SH-SY5Y (cell line): ENCODE measurements at regions not wholly inside any gene's neighbourhood (a gene's known extent, or its start where the extent isn't known, plus 50 kb on each side); places are given as distances from the start of the nearest gene placed in this dataset.

Experiments used
- GATA2 ChIP-seq: IDR thresholded peaks from 2 replicates; pipeline ENCODE4 v1.6.1; 2011; ENCODE audit warnings: mild to moderate bottlenecking, low read depth, low read length
- GATA3 ChIP-seq: IDR thresholded peaks from 2 replicates; pipeline ENCODE4 v1.6.1; 2011; ENCODE audit warnings: low read depth, mild to moderate bottlenecking, low read length, moderate library complexity

DNA sequence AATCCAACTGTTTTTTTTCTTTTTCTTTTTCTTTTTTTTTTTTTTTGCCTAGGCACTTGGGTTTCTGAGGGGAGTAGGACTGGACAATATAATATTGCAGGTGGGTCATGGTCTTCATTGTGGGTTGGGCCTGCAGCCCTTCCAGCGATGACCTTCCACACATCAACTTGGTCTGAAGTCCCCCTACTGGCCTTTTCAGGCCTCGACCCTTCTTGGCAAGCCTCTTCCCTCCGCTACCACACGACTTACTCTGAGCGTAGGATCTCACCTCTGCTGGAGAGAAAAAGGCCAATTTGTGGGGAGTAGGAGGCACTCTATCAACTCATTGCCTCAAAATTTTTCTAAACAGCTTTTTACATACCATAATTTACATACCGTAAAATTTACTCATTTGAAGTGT is 51.1 kb upstream of the GRIK3 start:
- no peak for TF ChIP-seq GATA2
- no peak for TF ChIP-seq GATA3

DNA sequence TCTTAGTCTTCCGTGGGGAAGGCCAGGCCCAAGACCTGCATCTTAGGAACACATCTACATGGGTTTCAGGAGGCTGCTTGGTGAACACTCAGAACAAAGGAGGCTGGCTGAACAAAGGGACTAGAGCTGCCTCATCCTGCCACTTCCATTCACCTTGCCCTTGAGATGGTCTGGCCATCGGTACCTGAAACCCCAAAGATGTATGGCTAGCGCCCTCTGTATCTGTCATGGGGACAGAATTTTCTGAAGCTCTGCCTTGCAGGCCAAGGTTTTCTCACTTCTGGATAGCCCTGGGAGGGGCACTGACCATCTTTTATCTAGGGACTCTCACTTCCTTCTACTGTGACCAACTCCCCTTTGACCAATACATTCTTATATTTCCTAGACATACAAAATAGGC is 55.4 kb upstream of the GRIK3 start:
- no peak for TF ChIP-seq GATA3
- no peak for TF ChIP-seq GATA2

DNA sequence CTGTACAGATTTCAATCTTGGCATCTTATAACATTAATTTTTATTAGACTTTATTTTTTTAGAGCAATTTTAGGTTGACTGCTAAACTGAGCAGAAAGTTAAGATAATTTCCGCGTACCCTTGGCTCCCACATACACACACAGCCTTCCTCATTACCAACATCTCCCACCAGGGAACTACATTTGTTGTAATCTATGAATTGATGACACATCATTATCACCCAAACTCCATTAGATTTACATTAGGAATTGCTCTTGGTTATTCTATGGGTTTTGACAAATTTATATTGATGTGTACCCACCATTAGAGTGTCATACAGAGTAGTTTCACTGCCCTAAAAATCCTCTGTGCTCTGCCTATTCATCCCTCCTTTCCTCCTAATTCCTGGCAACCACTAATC is 56.4 kb upstream of the GRIK3 start:
- TF ChIP-seq GATA2 (no peak), GATA3 (no peak)

DNA sequence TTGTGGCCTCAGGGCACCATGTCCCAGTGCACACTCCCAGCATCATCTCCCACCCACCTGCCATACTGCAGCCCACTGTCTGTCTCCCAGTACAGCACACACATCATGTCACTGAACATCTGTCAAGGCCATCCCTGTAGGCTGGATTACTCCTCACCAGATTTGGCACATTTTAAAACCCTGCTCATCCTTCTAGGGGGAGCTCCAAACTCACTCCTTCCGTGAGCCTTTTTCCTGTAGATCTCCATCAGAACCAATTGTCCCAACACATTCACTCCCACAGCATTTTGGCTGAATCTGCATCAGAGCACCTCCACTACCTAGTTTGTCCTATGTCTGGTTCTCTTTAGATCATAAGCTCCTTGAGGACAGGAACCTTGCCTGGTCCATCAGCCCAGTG is 58.6 kb upstream of the GRIK3 start:
- no peak for TF ChIP-seq GATA3
- no peak for TF ChIP-seq GATA2

DNA sequence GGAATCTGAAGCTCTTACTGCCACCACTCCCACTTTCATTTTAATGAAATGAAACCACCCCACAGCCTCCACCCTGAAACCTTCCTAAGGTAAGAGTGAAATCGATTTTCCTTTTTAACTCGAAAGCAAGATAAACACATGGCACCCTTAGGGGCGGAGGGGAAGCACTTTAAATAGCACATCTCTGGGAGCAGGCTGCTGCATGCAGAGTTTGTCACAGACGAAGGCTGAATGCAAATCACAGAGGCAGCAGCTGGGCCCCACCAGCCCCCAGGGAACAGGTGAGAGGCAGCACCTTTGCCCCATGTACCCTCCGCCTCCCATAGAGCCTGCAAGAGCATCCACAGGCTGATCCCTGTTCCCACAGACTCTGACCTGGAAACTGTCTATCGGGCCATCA is 60.0 kb upstream of the GRIK3 start:
- TF ChIP-seq GATA2, result no peak
- no peak for TF ChIP-seq GATA3

DNA sequence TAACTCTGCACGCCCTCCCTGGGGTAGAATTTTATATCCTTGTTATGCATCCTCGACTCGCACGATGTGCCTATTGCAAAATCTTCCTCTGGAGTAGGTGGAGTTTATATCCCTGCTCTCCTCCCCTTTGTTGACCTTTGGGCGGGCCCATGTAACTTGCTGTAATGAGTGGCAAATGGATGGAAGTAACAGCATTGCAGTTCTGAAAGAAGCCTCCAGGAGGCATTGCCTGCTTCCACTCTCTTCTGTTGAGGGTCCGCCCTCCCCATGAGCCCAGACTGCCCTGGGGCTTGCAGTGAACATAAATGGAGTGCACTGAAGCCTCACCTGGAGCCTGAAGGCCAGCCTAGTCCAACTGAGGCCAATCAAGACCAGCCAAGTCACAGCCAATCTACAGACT is 62.2 kb upstream of the GRIK3 start:
- no peak for TF ChIP-seq GATA2
- TF ChIP-seq GATA3, result no peak

DNA sequence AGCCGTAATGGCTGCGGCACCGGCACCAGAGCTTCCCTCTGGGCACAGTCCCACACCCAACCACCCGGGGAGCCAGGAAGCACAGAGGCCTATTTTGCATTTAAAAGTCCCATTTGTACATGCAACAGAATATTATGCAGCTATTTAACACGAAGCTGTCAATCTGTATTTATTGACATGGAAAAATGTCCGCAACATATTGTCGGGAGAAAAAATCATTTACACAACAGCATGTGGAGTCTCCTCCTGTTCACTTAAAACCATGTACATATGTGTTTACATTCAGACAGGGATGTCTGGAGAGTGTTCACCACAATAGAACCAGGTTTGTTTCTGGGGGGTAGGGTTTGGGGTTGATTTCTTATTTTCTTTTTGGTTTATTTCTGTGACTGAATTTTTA is 63.4 kb upstream of the GRIK3 start:
- TF ChIP-seq GATA3 (no peak), GATA2 (no peak)

DNA sequence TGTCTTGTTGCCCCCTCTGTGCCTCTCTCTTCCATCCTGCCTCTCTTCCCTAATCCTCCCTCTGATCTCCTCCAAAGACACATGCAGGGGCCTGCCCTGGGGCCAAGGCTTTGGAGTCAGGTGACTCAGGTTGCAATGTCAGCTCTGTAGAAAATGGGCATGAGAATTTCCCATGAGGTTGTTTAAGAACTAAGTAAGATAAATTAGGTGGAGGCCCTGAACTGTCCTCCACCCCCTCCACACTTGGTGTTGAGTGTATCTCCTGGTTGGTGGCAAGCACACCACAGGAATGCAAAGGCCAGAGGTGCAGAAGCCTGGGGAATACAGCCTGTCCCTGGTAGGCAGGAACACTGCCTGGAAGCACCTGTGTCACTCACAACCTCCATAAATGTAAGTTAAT is 63.9 kb upstream of the GRIK3 start:
- no peak for TF ChIP-seq GATA3
- TF ChIP-seq GATA2, result no peak

DNA sequence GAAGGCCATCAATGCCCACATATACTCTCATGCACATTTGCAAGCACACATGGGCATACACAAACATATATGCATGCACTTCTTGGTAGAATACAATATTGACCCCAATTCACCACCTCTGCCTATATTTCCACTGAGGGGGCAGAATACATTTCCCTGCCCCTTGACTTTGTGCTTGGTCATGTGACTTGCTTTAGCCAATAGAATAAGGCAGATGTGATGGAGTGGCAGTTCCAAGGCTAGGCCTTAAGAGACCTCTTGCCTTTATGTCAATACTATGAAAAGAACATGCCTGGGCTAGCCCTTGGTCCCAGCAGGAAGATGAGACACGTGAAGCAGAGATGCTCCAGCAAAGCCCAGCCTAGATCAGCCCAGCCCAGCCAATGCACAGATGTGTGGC is 66.0 kb upstream of the GRIK3 start:
- TF ChIP-seq GATA3 (no peak), GATA2 (no peak)

DNA sequence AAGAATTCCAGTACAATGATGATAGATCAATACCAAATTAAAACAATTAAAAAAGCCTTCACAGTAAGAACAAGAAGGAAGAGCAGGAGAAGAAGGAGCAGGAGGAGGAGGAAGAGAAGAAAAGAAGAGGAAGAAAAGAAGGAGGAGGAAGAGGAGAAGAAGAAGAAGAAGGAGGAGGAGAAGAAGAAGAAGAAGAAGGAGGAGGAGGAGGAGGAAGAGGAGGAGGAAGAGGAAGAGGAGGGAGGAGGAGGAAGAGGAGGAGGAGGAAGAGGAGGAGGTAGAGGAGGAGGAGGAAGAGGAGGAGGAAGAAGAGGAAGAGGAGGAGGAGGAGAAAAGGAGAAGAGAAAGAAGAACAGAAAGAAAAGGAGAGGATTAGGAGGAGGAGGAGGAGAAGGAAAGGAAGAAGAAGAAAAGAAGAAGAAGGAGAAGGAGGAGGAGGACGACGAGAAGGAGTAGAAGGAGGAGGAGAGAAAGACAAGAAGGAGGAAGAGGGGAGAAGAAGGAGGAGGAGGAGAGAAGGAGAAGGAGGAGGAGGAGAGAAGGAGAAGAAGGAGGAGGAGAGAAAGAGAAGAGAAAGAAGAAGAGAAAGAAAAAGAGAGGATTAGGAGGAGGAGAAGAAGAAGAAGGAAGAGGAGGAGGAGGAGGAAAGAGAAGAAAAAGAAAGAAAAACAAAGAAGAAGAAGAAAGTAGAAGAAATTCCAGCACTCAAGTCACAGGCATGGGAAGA is 68.5 kb upstream of the GRIK3 start:
- no peak for TF ChIP-seq GATA2
- TF ChIP-seq GATA3, result no peak

DNA sequence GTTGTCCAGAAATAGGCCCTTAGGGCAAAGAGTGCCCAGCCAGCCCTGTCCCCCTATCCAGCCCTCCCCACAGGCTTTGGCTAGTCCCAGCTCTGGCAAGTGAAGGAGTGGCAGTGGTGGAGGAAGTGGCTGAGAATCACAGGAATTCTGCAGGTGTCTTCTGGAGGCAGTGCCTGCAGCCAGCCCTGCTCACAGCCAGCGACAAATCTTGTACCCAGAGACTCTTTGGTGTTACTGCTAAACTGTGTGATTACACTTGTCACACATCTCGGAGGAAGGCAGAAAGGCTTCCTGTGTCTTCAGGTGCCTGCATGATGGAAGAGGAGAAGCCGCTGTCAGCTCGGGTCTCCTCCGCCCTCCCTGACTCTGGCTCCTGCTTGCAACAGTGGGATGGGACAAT is 71.6 kb upstream of the GRIK3 start:
- TF ChIP-seq GATA3, result no peak
- TF ChIP-seq GATA2, result no peak

DNA sequence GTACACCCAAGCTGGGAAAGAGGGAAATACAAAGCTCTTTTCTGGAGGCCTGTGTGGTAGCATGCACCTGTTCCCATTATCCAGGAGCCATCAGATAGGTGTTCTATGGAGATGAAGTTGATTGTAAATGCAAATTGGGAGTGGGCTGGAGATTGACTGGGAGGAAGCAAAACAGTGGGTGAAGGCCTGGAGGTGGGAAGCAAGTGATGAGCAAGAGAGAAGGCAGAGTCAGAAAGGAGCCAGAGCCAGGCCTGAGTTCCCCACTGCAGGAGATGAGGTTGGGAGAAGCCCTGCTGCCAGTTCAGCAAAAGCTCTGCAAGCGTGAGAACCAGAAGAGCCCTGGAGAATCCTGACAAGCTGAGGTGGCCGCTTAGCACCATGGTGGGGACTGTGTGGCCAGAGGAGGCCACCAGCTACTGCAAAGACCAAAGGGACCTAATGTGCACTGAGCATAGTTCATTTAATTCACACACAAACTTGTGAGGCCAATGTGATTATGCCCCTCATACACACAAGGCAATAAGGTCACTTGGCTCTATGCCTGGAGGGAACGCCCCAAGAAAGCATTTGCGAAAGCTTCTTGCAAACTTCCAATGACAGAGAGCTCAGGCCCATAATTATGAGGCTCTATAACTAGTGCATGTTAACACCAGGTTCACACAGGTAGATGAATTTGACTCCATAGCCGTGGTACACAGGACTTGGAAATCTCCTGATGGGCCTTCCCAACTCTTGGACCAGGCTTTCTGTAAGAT is 73.0 kb upstream of the GRIK3 start:
- TF ChIP-seq GATA3 (no peak), GATA2 (no peak)

DNA sequence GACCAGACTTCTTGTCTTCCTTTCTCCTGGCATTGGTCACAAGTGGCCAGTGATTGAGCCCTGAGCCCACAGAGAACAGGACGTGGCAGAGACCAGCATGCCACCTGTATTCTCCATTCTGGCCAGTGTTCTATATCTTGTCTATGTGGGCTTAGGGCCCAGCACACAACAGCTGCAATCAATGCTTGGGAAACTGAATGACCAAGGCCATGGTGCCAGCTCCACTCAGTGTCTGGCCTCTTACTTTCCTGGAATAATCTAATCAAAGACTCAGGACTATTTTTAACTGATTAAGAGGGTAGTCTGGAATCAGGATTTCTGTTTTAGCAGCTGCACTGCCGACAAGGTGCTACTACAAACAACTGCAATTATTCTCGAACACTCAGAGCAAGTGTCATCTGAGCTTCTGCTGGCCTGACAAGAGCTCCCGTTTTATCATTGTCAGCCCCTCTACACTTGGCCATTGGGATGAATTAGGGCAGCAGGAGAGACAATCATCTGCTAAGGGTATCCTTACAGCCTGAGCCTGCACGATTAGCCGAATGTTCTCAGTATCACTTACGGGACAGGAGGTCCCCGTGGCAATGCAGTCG is 74.4 kb upstream of the GRIK3 start:
- no peak for TF ChIP-seq GATA2
- TF ChIP-seq GATA3, result no peak

DNA sequence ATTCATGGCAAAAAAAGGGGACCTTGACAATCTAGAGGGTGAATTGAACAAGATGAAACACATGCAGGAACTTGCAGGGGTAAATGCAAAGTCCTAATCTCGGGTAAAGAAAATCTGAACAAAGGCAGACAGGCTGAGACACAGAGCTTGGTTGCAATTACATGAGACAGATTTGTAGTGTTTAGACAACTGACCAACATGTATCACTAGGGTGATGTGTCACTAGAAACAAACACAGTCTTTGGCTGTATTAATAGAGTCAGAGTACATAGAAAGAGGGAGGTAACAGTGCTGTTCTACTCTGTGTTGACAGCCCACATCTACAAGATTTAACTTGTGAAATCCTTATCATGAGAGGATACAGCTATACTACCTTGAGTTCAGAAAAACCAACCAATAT is 78.1 kb upstream of the GRIK3 start:
- TF ChIP-seq GATA2 (no peak), GATA3 (no peak)
